Endothelial cell of umbilical vein (primary cell): ENCODE measurements at regions not wholly inside any gene's neighbourhood (a gene's known extent, or its start where the extent isn't known, plus 50 kb on each side); places are given as distances from the start of the nearest gene placed in this dataset.

Source experiments
- BruUV-seq: library from RNA; stranded (reverse); fragments of 400-500 nt; replicated peaks from 2 replicates; lab custom pipeline; 2021; lab: Mats Ljungman, UMichigan
- CTCF ChIA-PET: fragments of 300-600, 350-600 bp; sonication (Branson Sonifier 250); formaldehyde crosslinking; loops from one replicate; lab custom pipeline; 2021; ENCODE audit warnings: antibody characterized with exemption, inconsistent platforms; lab: Charles Lee
- POLR2A ChIA-PET: fragments of 300-600, 350-600 bp; sonication (Branson Sonifier 250); formaldehyde crosslinking; loops from one replicate; lab custom pipeline; 2021; ENCODE audit warnings: antibody characterized with exemption, inconsistent platforms; lab: Charles Lee
- DNase-seq: peaks from one replicate; pipeline ENCODE4 v3.0.0-alpha.2; 2011; ENCODE audit warnings: low read depth, low spot score
- FAIRE-seq: peaks from 2 replicates; lab custom pipeline; 2011; peaks lifted over from hg19 to GRCh38; lab: Jason Lieb, UNC
- H2AFZ ChIP-seq: 2 replicates; pipeline ENCODE4 v1.6.0; 2012; ENCODE audit warnings: low read depth, low read length, control low read depth, inconsistent platforms
- H3K27ac ChIP-seq: 2 replicates; pipeline ENCODE4 v1.5.1; 2011; ENCODE audit warnings: low read depth, mild to moderate bottlenecking, control low read depth, low read length, moderate library complexity; ENCODE audit not compliant: insufficient read depth
- H3K27me3 ChIP-seq, 2 experiments: 2 replicates each; pipeline versions ENCODE4 v1.6.0 to v1.6.1; 2011; ENCODE audit warnings: low read length in 2 of 2, mixed read lengths in 1 of 2; ENCODE audit not compliant: control insufficient read depth in 2 of 2, insufficient read depth in 2 of 2
- H3K36me3 ChIP-seq, 2 experiments: 2 replicates in 1 of 2; 3 replicates in 1 of 2; pipeline ENCODE4 v1.5.1; 2011; ENCODE audit warnings: low read length in 2 of 2, mild to moderate bottlenecking in 1 of 2, moderate library complexity in 1 of 2; ENCODE audit not compliant: control insufficient read depth in 2 of 2, insufficient read depth in 2 of 2; ENCODE audit errors: extremely low read depth in 1 of 2
- H3K4me1 ChIP-seq: 3 replicates; pipeline ENCODE4 v1.5.1; 2011; ENCODE audit warnings: mild to moderate bottlenecking, low read length; ENCODE audit not compliant: control insufficient read depth, insufficient read depth; ENCODE audit errors: extremely low read depth
- H3K4me2 ChIP-seq: 2 replicates; pipeline ENCODE4 v1.6.1; 2011; ENCODE audit warnings: low read length, control low read depth, mixed read lengths; ENCODE audit not compliant: insufficient read depth
- H3K4me3 ChIP-seq, 3 experiments: fragments of 200-600 bp in 1 of 3; sonication (generic), shearing (Covaris generic) in 1 of 3; replicated peaks in 1 of 3; 2 replicates each; pipeline ENCODE4 v1.5.1; 2011 to 2016; ENCODE audit warnings: control low read depth in 3 of 3, low read length in 3 of 3, mild to moderate bottlenecking in 2 of 3, inconsistent platforms in 1 of 3, low read depth in 1 of 3, moderate library complexity in 1 of 3; ENCODE audit not compliant: insufficient read depth in 1 of 3
- H3K79me2 ChIP-seq: 2 replicates; pipeline ENCODE4 v1.6.0; 2012; ENCODE audit warnings: low read length, inconsistent platforms; ENCODE audit not compliant: control insufficient read depth, insufficient read depth
- H3K9ac ChIP-seq: replicated peaks from 2 replicates; pipeline ENCODE3; 2011; ENCODE audit warnings: low read length, control low read depth; ENCODE audit not compliant: insufficient read depth; ENCODE audit errors: extremely low read depth
- H3K9me1 ChIP-seq: replicated peaks from 3 replicates; pipeline ENCODE4 v1.6.0; 2011; ENCODE audit warnings: mild to moderate bottlenecking, low read length; ENCODE audit not compliant: control insufficient read depth, insufficient read depth; ENCODE audit errors: extremely low read depth
- H3K9me3 ChIP-seq: replicated peaks from 2 replicates; pipeline ENCODE4 v1.5.1; 2012; ENCODE audit warnings: low read length, inconsistent platforms; ENCODE audit not compliant: control insufficient read depth, insufficient read depth
- H4K20me1 ChIP-seq: replicated peaks from 2 replicates; pipeline ENCODE3; 2011; ENCODE audit warnings: mild to moderate bottlenecking, low read length; ENCODE audit not compliant: control insufficient read depth, insufficient read depth; ENCODE audit errors: extremely low read depth
- CTCF ChIP-seq, 2 donors: IDR thresholded peaks; 1 replicate in 1 of 2; 2 replicates in 1 of 2; pipeline ENCODE4 v1.5.1; 2011; ENCODE audit warnings: low read length in 2 of 2, mild to moderate bottlenecking in 2 of 2, moderate library complexity in 2 of 2, control low read depth in 1 of 2, inconsistent platforms in 1 of 2, low read depth in 1 of 2; ENCODE audit not compliant: insufficient read depth in 1 of 2; ENCODE audit errors: extremely low read depth in 1 of 2
- EZH2 ChIP-seq: IDR thresholded peaks from 2 replicates; pipeline ENCODE4 v1.6.1; 2012; ENCODE audit warnings: borderline replicate concordance, low read depth, mild to moderate bottlenecking, moderate library complexity, low read length, inconsistent platforms; ENCODE audit not compliant: severe bottlenecking
- FOS ChIP-seq: IDR thresholded peaks from 2 replicates; pipeline ENCODE4 v1.6.1; 2011; ENCODE audit warnings: mild to moderate bottlenecking, low read length, moderate library complexity, borderline replicate concordance; ENCODE audit not compliant: insufficient read depth
- GATA2 ChIP-seq: IDR thresholded peaks from 2 replicates; pipeline ENCODE4 v1.7.0; 2011; ENCODE audit warnings: low read depth, mild to moderate bottlenecking, moderate library complexity, mixed read lengths, low read length; ENCODE audit not compliant: insufficient read length, insufficient read depth
- JUN ChIP-seq: IDR thresholded peaks from 2 replicates; pipeline ENCODE4 v1.6.1; 2011; ENCODE audit warnings: borderline replicate concordance, low read depth; ENCODE audit not compliant: insufficient read length, insufficient read depth
- MAX ChIP-seq: IDR thresholded peaks from 2 replicates; pipeline ENCODE4 v1.6.1; 2011; ENCODE audit not compliant: insufficient read depth, insufficient read length
- MYC ChIP-seq: IDR thresholded peaks from one replicate; pipeline ENCODE4 v1.6.1; 2011; ENCODE audit warnings: mild to moderate bottlenecking, low read depth, low read length
- POLR2A ChIP-seq: IDR thresholded peaks from 2 replicates; pipeline ENCODE4 v1.6.1; 2012; ENCODE audit warnings: low read depth, mild to moderate bottlenecking, control low read depth, low read length
- POLR2AphosphoS5 ChIP-seq: IDR thresholded peaks from 2 replicates; pipeline ENCODE4 v1.6.1; 2012; ENCODE audit warnings: low read depth, mild to moderate bottlenecking, control low read depth, low read length, moderate library complexity; ENCODE audit not compliant: insufficient read depth
- dilution Hi-C: fragments of 300-500 bp; cut with MboI; formaldehyde crosslinking; loops from one replicate; pipeline ENCODE4 v1.15.0; 2019; ENCODE audit warnings: low sequenced_read_pairs; ENCODE audit not compliant: extremely low pct_ligation_motif_present
- intact Hi-C: fragments of 100-400 bp; cut with micrococcal nuclease; formaldehyde crosslinking; loops from one replicate; pipeline ENCODE4 v1.10.0; 2022

GRCh38 chr12:124430491-124430890, 135.6 kb downstream of the RFLNA start:
- no peaks in the 10 kb centered on the region for H3K9me1 ChIP-seq
- H3K4me3 ChIP-seq = no peak overlapping the region
- no TSS peak for BruUV-seq
- CTCF ChIA-PET = interaction anchor here (1.1 kb wide), 1 partner anchor 23 kb away, joined by 4 read pairs; no protein-coding TSS in a partner anchor
- no peak for DNase-seq
- no peak overlapping the region for H3K4me2 ChIP-seq
- intact Hi-C loops = no loop called here
- H3K4me1 ChIP-seq = peaks cover 20% of the 10 kb centered on the region
- H4K20me1 ChIP-seq = no peaks in the 10 kb centered on the region
- peaks cover 2 to 14% of the 10 kb centered on the region in 2 experiments for H3K36me3 ChIP-seq
- no peak for FAIRE-seq
- H3K27me3 ChIP-seq = no peaks in the 10 kb centered on the region
- H2AFZ ChIP-seq = no peak overlapping the region
- no peak for TF ChIP-seq EZH2
- no peak for TF ChIP-seq POLR2AphosphoS5
- TF ChIP-seq JUN = no peak
- no peak for TF ChIP-seq MAX
- no peak for TF ChIP-seq FOS
- TF ChIP-seq POLR2A = no peak
- TF ChIP-seq CTCF (IDR thresholded peaks at IDR 0.05; ENCODE audit: extremely low read depth in 1 of 2, insufficient read depth in 1 of 2, low read depth in 1 of 2, low read length in 2 of 2) = no peak
- TF ChIP-seq MYC = no peak
- no peak for TF ChIP-seq GATA2
- H3K27ac ChIP-seq = no peak overlapping the region
- H3K9ac ChIP-seq = no peak overlapping the region
- no peaks in the 10 kb centered on the region for H3K79me2 ChIP-seq
- POLR2A ChIA-PET = no interaction called here
- dilution Hi-C loops = no loop called here
- H3K9me3 ChIP-seq = no peaks in the 10 kb centered on the region
